SK-N-SH (cell line): ENCODE measurements at regions not wholly inside any gene's neighbourhood (a gene's known extent, or its start where the extent isn't known, plus 50 kb on each side); places are given as distances from the start of the nearest gene placed in this dataset.

Source experiments
- CTCF ChIA-PET: fragments of 300-600, 350-600 bp; formaldehyde crosslinking; extraction: SDS; loops from one replicate; lab custom pipeline; 2021; lab: Yijun Ruan, JAX
- POLR2A ChIA-PET: fragments of 350-600 bp; sonication (Branson Sonifier 250); formaldehyde crosslinking; extraction: SDS; loops from one replicate; lab custom pipeline; 2020; ENCODE audit warnings: antibody characterized with exemption, inconsistent platforms; lab: Yijun Ruan, JAX
- DNase-seq: peaks from one replicate; pipeline ENCODE4 v3.0.0; 2012
- H2AFZ ChIP-seq: fragments of 200-600 bp; sonication (generic); 2 replicates; pipeline ENCODE4 v1.8.1; 2016; ENCODE audit warnings: antibody characterized with exemption, mild to moderate bottlenecking, low read depth
- H3F3A ChIP-seq: fragments of 200-600 bp; sonication (generic); replicated peaks from 2 replicates; pipeline ENCODE3; 2016; ENCODE audit warnings: antibody characterized with exemption, mild to moderate bottlenecking; ENCODE audit not compliant: insufficient read depth
- H3K27ac ChIP-seq, 2 experiments: fragments of 200-500 bp in 1 of 2; fragments of 200-600 bp in 1 of 2; sonication (Bioruptor generic) in 1 of 2; sonication (generic), shearing (Covaris generic) in 1 of 2; 2 replicates each; pipeline versions ENCODE4 v1.5.1 to v1.6.1; 2014 to 2016; ENCODE audit warnings: low read depth in 2 of 2, inconsistent platforms in 1 of 2, low read length in 1 of 2, mild to moderate bottlenecking in 1 of 2, mixed read lengths in 1 of 2
- H3K27me3 ChIP-seq: fragments of 200-600 bp; sonication (generic), shearing (Covaris generic); 2 replicates; pipeline ENCODE4 v1.6.1; 2016; ENCODE audit warnings: mixed run types; ENCODE audit not compliant: insufficient read depth
- H3K36me3 ChIP-seq, 2 experiments: fragments of 200-500 bp in 1 of 2; fragments of 200-600 bp in 1 of 2; sonication (Bioruptor generic) in 1 of 2; sonication (generic) in 1 of 2; replicated peaks in 1 of 2; 2 replicates each; pipeline versions ENCODE3 to v1.5.1; 2014 to 2016; ENCODE audit warnings: low read length in 1 of 2, mild to moderate bottlenecking in 1 of 2; ENCODE audit not compliant: insufficient read depth in 2 of 2, control insufficient read depth in 1 of 2
- H3K4me1 ChIP-seq, 2 experiments: fragments of 200-500 bp in 1 of 2; fragments of 200-600 bp in 1 of 2; sonication (Bioruptor generic) in 1 of 2; sonication (generic), shearing (Covaris generic) in 1 of 2; 2 replicates each; pipeline versions ENCODE4 v1.5.1 to v1.6.1; 2014 to 2016; ENCODE audit warnings: low read depth in 1 of 2, low read length in 1 of 2, mixed run types in 1 of 2; ENCODE audit not compliant: insufficient read depth in 2 of 2, control insufficient read depth in 1 of 2
- H3K4me2 ChIP-seq: fragments of 200-600 bp; sonication (generic), shearing (Covaris generic); 2 replicates; pipeline ENCODE4 v1.6.1; 2017; ENCODE audit warnings: mixed run types
- H3K4me3 ChIP-seq, 2 experiments: fragments of 200-500 bp in 1 of 2; fragments of 200-600 bp in 1 of 2; sonication (Bioruptor generic) in 1 of 2; sonication (generic), shearing (Covaris generic) in 1 of 2; 2 replicates each; pipeline versions ENCODE4 v1.5.1 to v1.8.1; 2014 to 2016; ENCODE audit warnings: low read depth in 2 of 2, inconsistent platforms in 1 of 2, low read length in 1 of 2, mild to moderate bottlenecking in 1 of 2, mixed read lengths in 1 of 2, moderate library complexity in 1 of 2
- H3K79me2 ChIP-seq: fragments of 200-600 bp; sonication (generic); 2 replicates; pipeline ENCODE4 v1.8.1; 2017; ENCODE audit warnings: mild to moderate bottlenecking; ENCODE audit not compliant: insufficient read depth
- H3K9ac ChIP-seq: fragments of 200-600 bp; sonication (generic); 2 replicates; pipeline ENCODE4 v1.6.1; 2017; ENCODE audit warnings: mixed run types
- H3K9me2 ChIP-seq: fragments of 200-600 bp; sonication (generic); 2 replicates; pipeline ENCODE4 v1.6.1; 2017; ENCODE audit warnings: mixed run types
- H3K9me3 ChIP-seq: fragments of 200-600 bp; sonication (generic); 2 replicates; pipeline ENCODE4 v1.6.1; 2017; ENCODE audit warnings: mixed run types, mild to moderate bottlenecking, moderate library complexity
- H4K20me1 ChIP-seq: fragments of 200-600 bp; sonication (generic); 2 replicates; pipeline ENCODE4 v1.6.1; 2017; ENCODE audit warnings: mild to moderate bottlenecking, mixed run types; ENCODE audit not compliant: insufficient read depth
- CHD2 ChIP-seq: fragments of 150-350 bp; IDR thresholded peaks from 2 replicates; pipeline ENCODE4 v1.6.1; 2018; ENCODE audit warnings: low read length; ENCODE audit not compliant: partially characterized antibody
- ELF1 ChIP-seq: IDR thresholded peaks from 2 replicates; pipeline ENCODE4 v1.4.0; 2012
- EP300 ChIP-seq, 2 experiments: IDR thresholded peaks; 2 replicates each; pipeline versions ENCODE4 v1.4.0 to v1.6.1; 2012; ENCODE audit warnings: borderline replicate concordance in 1 of 2, low read depth in 1 of 2, low read length in 1 of 2
- FOXJ3 ChIP-seq: sonication (generic); formaldehyde crosslinking; IDR thresholded peaks from 2 replicates; pipeline ENCODE4 v1.5.1; 2020; ENCODE audit warnings: mild to moderate bottlenecking, missing genetic modification reagents
- RAD21 ChIP-seq: IDR thresholded peaks from 2 replicates; pipeline ENCODE4 v1.6.1; 2012; ENCODE audit warnings: mild to moderate bottlenecking, low read length
- RFX5 ChIP-seq: IDR thresholded peaks from 2 replicates; pipeline ENCODE4 v1.6.1; 2012; ENCODE audit warnings: mild to moderate bottlenecking, improper control_type of control experiment, low read length
- SIN3A ChIP-seq: IDR thresholded peaks from 2 replicates; pipeline ENCODE4 v1.6.1; 2012; ENCODE audit warnings: low read depth, mild to moderate bottlenecking, low read length, moderate library complexity, borderline replicate concordance
- TCF12 ChIP-seq: IDR thresholded peaks from 2 replicates; pipeline ENCODE4 v1.4.0; 2012
- TEAD4 ChIP-seq: IDR thresholded peaks from 2 replicates; pipeline ENCODE4 v1.4.0; 2012; ENCODE audit warnings: mild to moderate bottlenecking, borderline replicate concordance; ENCODE audit not compliant: insufficient read depth
- WGBS: methylation state at CpG from one replicate; pipeline ENCODE4 v1.1.6; 2017; ENCODE audit warnings: low lambda C conversion rate; 5-methylcytosine and 5-hydroxymethylcytosine counted together
- TF ChIP-seq, protein P1 (sequence below): IDR thresholded peaks from 2 replicates; pipeline ENCODE4 v1.4.0; 2012; ENCODE audit warnings: low read depth
- TF ChIP-seq, protein P2 (sequence below): fragments of 200-600 bp; sonication (generic); IDR thresholded peaks from 2 replicates; pipeline ENCODE4 v1.6.1; 2017; ENCODE audit warnings: antibody characterized with exemption, mild to moderate bottlenecking, moderate library complexity
- TF ChIP-seq, protein P3 (sequence below): fragments of 150-350 bp; IDR thresholded peaks from 2 replicates; pipeline ENCODE4 v1.6.1; 2016; ENCODE audit warnings: mild to moderate bottlenecking, low read depth, low read length
- TF ChIP-seq, protein P4 (sequence below): fragments of 150-350 bp; IDR thresholded peaks from 2 replicates; pipeline ENCODE4 v1.6.1; 2017; ENCODE audit warnings: antibody characterized with exemption, low read length, low read depth, borderline replicate concordance
- TF ChIP-seq, protein P5 (sequence below): IDR thresholded peaks from 2 replicates; pipeline ENCODE4; 2012

DNA sequence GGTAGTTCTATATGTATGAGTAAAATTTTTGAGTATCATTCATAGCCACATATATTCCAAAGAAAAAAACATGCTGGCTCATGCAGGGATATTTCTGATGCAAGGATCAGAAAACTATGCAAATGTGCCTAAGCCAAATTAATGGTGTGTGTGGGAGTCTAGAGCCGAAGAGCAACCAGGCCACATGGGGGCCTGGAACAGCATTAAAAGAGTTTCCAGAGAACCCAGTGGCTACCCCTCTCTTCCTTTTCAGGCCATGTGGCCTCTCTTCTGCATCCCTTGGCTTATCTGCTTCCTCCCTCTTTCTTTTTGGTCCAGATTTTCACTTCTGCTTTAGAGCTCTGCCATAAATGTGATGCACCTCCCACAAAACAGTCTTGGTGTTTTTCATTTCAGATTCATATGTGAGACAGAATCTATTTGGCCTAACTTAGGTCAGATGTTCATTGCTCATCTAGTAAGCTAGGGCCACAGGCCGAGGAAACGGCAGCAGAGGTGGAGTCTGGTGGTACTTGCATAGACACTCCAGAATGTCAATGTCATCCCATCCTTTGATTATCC, 300.0 kb downstream of the SH3GL2 start:
- POLR2A ChIA-PET: no interaction called here
- Histone ChIP-seq H3K9me2 (no peaks in the 10 kb centered on the region), H3K27ac (no peak overlapping the region), H3K4me2 (no peak overlapping the region), H3K27me3 (no peaks in the 10 kb centered on the region), H3K9me3 (no peaks in the 10 kb centered on the region), H3F3A (no peaks in the 10 kb centered on the region), H3K9ac (no peak overlapping the region), H3K36me3 (no peaks in the 10 kb centered on the region), H2AFZ (no peak overlapping the region), H3K79me2 (no peaks in the 10 kb centered on the region), H3K4me1 (no peaks in the 10 kb centered on the region), H4K20me1 (no peaks in the 10 kb centered on the region), H3K4me3 (no peak overlapping the region)
- TF ChIP-seq RFX5 (no peak), TCF12 (no peak), RAD21 (no peak), CHD2 (no peak), SIN3A (no peak), EP300 (IDR thresholded peaks at IDR 0.05; ENCODE audit: borderline replicate concordance in 1 of 2, low read depth in 1 of 2, low read length in 1 of 2) (no peak), FOXJ3 (no peak), TEAD4 (no peak)
- TF ChIP-seq, protein P1, sequence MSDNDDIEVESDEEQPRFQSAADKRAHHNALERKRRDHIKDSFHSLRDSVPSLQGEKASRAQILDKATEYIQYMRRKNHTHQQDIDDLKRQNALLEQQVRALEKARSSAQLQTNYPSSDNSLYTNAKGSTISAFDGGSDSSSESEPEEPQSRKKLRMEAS: no peak
- TF ChIP-seq, protein P2, sequence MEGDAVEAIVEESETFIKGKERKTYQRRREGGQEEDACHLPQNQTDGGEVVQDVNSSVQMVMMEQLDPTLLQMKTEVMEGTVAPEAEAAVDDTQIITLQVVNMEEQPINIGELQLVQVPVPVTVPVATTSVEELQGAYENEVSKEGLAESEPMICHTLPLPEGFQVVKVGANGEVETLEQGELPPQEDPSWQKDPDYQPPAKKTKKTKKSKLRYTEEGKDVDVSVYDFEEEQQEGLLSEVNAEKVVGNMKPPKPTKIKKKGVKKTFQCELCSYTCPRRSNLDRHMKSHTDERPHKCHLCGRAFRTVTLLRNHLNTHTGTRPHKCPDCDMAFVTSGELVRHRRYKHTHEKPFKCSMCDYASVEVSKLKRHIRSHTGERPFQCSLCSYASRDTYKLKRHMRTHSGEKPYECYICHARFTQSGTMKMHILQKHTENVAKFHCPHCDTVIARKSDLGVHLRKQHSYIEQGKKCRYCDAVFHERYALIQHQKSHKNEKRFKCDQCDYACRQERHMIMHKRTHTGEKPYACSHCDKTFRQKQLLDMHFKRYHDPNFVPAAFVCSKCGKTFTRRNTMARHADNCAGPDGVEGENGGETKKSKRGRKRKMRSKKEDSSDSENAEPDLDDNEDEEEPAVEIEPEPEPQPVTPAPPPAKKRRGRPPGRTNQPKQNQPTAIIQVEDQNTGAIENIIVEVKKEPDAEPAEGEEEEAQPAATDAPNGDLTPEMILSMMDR: no peak
- TF ChIP-seq, protein P3, sequence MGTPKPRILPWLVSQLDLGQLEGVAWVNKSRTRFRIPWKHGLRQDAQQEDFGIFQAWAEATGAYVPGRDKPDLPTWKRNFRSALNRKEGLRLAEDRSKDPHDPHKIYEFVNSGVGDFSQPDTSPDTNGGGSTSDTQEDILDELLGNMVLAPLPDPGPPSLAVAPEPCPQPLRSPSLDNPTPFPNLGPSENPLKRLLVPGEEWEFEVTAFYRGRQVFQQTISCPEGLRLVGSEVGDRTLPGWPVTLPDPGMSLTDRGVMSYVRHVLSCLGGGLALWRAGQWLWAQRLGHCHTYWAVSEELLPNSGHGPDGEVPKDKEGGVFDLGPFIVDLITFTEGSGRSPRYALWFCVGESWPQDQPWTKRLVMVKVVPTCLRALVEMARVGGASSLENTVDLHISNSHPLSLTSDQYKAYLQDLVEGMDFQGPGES: no peak
- TF ChIP-seq, protein P4, sequence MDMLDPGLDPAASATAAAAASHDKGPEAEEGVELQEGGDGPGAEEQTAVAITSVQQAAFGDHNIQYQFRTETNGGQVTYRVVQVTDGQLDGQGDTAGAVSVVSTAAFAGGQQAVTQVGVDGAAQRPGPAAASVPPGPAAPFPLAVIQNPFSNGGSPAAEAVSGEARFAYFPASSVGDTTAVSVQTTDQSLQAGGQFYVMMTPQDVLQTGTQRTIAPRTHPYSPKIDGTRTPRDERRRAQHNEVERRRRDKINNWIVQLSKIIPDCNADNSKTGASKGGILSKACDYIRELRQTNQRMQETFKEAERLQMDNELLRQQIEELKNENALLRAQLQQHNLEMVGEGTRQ: no peak
- DNase-seq: no peak
- 5% methylated on average over 3 of the region's 3 CpGs for WGBS
- CTCF ChIA-PET: no interaction called here

DNA sequence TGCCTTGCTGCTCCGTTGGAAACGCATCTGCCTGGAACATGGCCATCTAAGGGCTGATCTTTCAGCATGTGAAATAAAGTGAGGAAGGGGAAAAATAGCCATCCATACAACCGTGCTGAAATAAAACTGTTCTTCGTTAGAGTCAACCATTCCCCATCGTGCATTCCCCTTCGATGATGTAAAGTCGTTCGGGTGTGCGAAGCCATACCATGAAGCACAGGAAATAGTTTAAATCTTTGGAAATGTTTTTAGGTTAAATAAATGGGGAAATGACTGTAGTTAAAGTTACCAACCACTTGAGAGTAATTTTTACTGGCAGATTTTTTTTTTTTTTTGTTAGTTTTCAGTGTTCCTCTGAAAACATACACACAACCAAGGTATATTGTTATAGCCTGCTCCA, 302.5 kb downstream of the SH3GL2 start:
- H2AFZ ChIP-seq: no peak overlapping the region
- CTCF ChIA-PET: no interaction called here

More for the DNA sequence above, 302.5 kb downstream of the SH3GL2 start:
- H3K36me3 ChIP-seq: no peaks in the 10 kb centered on the region
- no peaks in the 10 kb centered on the region for H3K4me1 ChIP-seq
- H3K27me3 ChIP-seq: no peaks in the 10 kb centered on the region
- no peak overlapping the region for H3K27ac ChIP-seq
- no peaks in the 10 kb centered on the region for H3F3A ChIP-seq
- WGBS: 45% methylated on average over 9 of the region's 9 CpGs
- DNase-seq: no peak
- POLR2A ChIA-PET: no interaction called here
- no peaks in the 10 kb centered on the region for H3K79me2 ChIP-seq
- H4K20me1 ChIP-seq: no peaks in the 10 kb centered on the region
- H3K4me2 ChIP-seq: no peak overlapping the region
- no peaks in the 10 kb centered on the region for H3K9me2 ChIP-seq
- no peak overlapping the region for H3K4me3 ChIP-seq
- H3K9ac ChIP-seq: no peak overlapping the region
- H3K9me3 ChIP-seq: no peaks in the 10 kb centered on the region
- no peak for TF ChIP-seq ELF1
- TF ChIP-seq FOXJ3: no peak
- no peak for TF ChIP-seq CHD2
- no peak for TF ChIP-seq SIN3A
- TF ChIP-seq, protein P3: no peak
- TF ChIP-seq, protein P5, sequence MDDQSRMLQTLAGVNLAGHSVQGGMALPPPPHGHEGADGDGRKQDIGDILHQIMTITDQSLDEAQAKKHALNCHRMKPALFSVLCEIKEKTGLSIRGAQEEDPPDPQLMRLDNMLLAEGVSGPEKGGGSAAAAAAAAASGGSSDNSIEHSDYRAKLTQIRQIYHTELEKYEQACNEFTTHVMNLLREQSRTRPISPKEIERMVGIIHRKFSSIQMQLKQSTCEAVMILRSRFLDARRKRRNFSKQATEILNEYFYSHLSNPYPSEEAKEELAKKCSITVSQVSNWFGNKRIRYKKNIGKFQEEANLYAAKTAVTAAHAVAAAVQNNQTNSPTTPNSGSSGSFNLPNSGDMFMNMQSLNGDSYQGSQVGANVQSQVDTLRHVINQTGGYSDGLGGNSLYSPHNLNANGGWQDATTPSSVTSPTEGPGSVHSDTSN: no peak
